GM18502 (cell line): ENCODE measurements at regions not wholly inside any gene's neighbourhood (a gene's known extent, or its start where the extent isn't known, plus 50 kb on each side); places are given as distances from the start of the nearest gene placed in this dataset.

Experiments used
- ATAC-seq: cut with Tn5 transposase; IDR thresholded peaks from one replicate; pipeline ENCODE4 v1.9.1; 2021; ENCODE audit warnings: mild to moderate bottlenecking; ENCODE audit not compliant: unreplicated experiment, poor library complexity

DNA sequence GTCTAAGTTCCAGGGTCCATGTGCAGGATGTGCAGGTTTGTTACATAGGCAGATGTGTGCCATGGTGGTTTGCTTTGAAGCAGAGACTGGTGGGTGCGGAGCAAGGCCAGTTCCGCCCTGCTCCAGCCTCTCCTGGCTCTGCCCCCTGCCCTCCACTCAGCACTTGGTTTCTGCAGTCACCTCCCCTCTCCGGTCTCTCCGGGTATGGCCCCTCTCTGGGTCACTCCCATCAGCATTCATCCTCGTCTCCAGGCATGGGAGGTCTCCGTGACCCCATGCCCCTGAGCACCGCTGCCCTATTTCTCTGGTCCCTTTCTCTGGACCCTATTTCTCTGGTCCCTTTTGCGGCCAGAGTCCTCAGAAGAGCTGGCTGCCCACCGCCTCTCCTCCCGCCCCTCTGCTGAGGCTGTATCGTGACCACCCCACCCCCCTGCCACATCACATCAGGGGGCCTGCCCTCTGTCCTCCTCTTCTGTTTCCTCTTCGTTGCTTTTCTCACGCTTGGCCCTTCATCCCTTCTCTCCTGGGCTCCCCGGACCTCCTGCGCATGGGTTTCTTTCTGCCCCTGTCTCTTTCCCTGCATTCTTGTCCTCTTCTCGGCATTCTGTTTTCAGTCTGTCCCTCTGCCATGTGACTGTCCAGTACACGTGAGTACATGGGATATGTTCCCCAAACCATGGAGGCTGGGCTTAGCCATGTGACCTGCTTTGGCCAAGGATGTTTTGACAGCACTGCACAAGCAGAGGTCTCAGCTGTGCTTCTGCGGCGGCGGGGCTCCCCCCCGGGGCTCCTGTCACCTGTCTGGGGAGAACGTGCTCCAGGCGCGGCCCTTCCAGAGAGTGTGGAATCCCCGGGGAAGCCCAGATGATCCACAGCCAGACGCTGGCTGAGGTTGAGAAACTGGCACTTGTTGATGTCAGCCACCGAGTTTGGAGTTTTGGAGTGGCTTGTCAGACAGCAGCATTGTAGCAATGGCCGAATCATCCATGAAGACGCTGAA lies 54.4 kb upstream of the C1orf174 start:
- no peak for ATAC-seq

GRCh38 chr1:3955196-3955772 lies 55.2 kb upstream of the C1orf174 start:
- no peak for ATAC-seq

GRCh38 chr1:3956527-3957170 lies 56.6 kb upstream of the C1orf174 start:
- ATAC-seq, result no peak

GRCh38 chr1:3959361-3959760 lies 59.3 kb upstream of the C1orf174 start:
- no peak for ATAC-seq

DNA sequence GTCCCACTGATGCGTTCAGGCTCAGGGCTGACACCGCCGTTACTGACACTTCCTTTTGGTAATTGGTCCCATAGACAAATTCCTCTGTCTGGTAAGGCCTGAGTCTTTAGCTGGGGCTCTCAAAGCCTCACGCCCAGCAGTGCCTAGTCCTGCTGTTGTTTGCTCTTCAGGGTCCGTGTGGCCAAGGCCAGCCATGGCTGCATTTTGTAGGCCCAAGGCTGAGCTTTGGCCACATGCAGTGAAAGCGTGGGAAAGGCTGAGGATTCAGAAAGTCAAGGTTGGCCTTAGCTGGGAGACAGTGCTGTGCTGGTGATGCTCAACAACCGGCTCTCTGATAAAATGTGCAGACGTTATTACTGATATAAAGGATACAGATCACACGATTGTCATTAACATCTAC lies 63.5 kb upstream of the C1orf174 start:
- no peak for ATAC-seq

- ATAC-seq, result no peak
These were observed 65.6 kb upstream of the C1orf174 start for GRCh38 chr1:3965693-3966092.

DNA sequence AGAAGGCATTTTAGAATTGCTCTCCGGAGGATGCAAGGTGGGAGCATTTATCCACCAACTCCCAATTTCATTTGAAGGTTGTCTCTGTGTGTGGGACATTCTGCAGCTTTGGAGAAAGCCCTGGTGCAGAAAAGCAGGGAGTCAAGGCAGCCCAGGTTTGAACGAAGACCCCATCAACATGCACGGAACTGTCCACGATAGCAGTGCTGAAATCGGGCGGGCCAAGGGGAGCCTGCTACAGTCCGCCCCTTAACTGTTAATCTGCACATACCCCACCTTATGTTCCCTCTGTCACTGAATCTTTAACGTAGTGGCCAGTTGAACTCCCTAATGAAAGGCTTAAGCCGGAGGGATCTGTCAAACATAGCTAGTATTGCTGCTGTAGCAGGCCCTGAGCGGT lies 68.8 kb upstream of the C1orf174 start:
- ATAC-seq, result no peak

DNA sequence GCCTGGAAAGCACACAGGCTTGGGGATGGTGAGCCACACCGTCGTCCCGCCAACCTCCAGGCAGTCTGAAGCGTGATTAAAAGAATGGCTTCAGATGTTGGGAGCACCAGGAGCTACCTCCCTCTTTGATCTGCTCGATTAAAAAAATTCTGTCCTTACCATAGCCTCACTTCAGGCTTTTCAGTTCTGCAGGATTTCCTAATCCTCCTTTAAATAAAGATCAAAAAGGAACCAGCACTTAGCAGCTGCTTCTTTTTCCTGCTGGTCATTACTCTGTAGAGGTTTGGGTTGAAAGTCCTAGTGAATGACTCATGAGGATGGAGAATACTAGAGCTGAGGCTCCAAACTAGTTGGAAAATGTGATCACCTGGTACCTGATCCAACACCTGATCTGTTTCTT lies 71.9 kb upstream of the C1orf174 start:
- no peak for ATAC-seq

- ATAC-seq, result no peak
These were observed 76.0 kb upstream of the C1orf174 start for GRCh38 chr1:3975903-3976630.

DNA sequence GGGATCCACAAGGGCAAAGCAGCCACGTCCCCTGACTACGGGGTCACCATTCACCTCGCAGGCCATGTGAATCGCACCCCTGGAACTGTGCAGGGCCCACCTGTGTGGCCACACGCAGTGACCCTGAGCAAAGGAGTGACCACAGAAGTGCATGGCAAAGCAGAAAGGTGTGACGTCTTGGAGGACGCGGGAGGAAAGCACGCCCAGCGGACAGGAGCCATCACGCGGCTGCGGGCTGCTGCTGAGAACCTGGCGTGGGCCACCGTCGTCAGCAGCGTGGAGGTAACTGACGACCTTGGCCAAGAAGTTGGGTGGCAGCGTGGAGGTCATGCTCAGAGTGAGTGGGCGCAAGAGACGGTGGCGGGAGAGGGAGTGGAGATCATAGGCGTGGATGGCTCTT lies 76.7 kb upstream of the C1orf174 start:
- no peak for ATAC-seq

DNA sequence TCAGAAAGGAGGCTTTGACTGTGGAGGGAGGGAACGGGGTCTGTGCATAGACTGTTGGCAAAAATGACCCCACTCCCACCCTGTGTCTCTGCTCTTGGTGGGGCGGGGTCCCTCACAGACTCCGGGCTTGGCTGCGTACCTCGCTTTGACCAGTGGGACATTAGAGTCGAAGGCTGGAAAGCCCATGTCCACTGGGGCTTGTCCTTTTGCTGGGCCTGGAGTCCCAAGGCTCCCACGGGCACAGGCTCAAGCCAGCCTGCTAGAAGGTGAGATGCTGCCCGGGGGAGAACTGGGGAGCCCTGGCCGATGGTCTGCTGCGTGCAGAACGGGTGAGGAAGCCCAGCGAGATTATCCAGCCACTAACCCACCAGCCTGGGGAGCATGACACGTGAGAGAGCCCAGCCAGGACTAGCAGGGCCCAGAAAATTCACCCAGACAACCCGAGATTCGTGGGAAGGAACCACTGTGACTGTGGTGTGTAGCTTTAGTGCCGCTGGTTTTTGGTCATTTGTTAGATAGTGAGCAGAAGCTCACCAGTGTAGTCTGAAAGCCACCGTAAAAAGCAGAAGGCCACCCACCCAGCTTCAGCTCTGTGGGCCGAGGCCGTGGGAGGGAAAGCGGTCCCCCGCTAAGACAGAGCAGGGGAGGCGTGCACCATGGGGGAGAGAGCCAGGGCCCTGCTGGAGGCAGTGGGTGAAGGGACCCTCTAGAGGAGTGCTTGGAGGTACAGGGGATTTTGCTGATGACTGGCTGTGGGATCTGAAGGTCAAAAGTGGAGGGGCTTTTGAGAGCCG lies 78.3 kb upstream of the C1orf174 start:
- ATAC-seq, result no peak

GRCh38 chr1:3978990-3979325 lies 78.9 kb upstream of the C1orf174 start:
- no peak for ATAC-seq

- ATAC-seq, result no peak
These were observed 81.2 kb upstream of the C1orf174 start for GRCh38 chr1:3981261-3981660.

GRCh38 chr1:3981746-3982505 lies 81.9 kb upstream of the C1orf174 start:
- no peak for ATAC-seq

DNA sequence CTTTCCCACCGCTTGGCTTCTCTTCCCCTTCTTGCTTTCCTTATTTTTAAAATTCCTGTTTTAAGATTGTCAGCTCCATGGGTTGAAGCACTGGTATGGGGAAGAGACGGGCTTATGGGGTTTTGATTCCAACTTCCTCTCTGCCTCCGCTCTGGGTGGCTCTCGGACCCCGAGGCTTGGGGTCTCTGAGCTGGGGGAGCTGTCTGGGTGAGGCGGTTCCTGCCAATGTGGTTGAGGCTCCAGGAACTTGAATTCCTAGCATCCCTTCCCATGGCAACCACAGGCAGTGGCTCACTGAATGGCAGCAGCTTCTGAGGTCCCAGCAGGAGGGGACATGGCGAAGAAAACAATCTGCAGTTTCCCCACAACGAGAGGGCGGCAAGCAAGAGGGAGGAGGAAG lies 83.1 kb upstream of the C1orf174 start:
- no peak for ATAC-seq

GRCh38 chr1:3984586-3984985 lies 84.5 kb upstream of the C1orf174 start:
- ATAC-seq, result no peak

- no peak for ATAC-seq
These were observed 86.7 kb upstream of the C1orf174 start for GRCh38 chr1:3986686-3987218.

GRCh38 chr1:3987669-3988235 lies 87.7 kb upstream of the C1orf174 start:
- ATAC-seq, result no peak

DNA sequence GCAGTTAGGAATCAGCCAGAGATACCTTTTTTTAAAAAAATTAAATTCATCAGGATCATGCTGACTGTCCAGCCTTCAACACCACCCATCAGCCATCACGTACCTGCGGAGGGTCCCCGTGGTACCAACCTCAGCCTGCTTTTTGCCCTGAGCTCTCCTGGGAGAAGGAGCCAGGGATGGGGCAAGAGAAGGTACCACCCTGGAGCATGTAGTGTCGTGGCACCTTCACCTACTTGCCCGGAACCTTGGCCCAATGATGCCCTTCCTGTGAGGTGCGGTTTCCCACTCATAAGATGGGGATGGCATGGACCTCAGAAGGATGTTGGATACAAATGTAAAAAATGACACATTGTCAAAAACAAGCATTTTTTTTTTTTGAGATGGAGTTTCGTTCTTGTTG lies 88.4 kb upstream of the C1orf174 start:
- ATAC-seq, result no peak
